ENCODE measurements at regions not wholly inside any gene's neighbourhood (a gene's known extent, or its start where the extent isn't known, plus 50 kb on each side); places are given as distances from the start of the nearest gene placed in this dataset.

DNA sequence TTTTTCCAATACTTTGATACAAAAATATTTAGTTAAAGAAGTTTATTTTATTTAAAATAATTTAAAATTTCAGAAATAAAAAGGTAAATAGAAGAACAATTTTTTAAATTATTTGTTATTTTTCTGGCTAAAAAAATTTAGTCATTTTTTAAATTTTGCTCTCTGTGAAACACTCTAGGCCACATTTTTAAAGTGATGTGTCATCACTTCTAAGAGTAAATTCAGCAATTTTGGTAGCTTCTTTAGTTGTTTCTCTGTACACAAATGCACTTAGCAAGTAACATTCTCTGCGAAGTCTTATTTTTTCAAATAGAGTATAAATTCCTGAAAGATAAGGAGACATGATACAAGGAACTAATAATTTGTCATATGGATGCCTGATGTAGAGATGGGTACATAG lies 760.0 kb upstream of the PRMT6 start:
- Mint-ChIP-seq H3K27ac (no peak overlapping the region), H3K4me1 (peaks cover 2% of the 10 kb centered on the region), H3K9me3 (no peaks in the 10 kb centered on the region), H3K4me3 (no peak overlapping the region), H3K27me3 (ENCODE audit: insufficient read depth, low read depth) (no peaks in the 10 kb centered on the region), H3K36me3 (no peaks in the 10 kb centered on the region)
- Histone ChIP-seq H2AFZ (replicated peaks) (no peak overlapping the region), H3K36me3 (no peaks in the 10 kb centered on the region), H3K9me3 (ENCODE audit: low read depth) (no peaks in the 10 kb centered on the region), H3K4me2 (no peak overlapping the region), H3K27me3 (no peaks in the 10 kb centered on the region), H3K79me2 (ENCODE audit: low read depth) (no peaks in the 10 kb centered on the region), H3K4me3 (no peak overlapping the region), H3F3A (ENCODE audit: low read depth) (no peaks in the 10 kb centered on the region), H3K4me1 (no peaks in the 10 kb centered on the region), H3K27ac (no peak overlapping the region), H3K9ac (no peak overlapping the region), H4K20me1 (ENCODE audit: low read depth) (no peaks in the 10 kb centered on the region)
- no peak for TF ChIP-seq EZH2 (IDR thresholded peaks at IDR 0.05)
- TF ChIP-seq, protein P1, sequence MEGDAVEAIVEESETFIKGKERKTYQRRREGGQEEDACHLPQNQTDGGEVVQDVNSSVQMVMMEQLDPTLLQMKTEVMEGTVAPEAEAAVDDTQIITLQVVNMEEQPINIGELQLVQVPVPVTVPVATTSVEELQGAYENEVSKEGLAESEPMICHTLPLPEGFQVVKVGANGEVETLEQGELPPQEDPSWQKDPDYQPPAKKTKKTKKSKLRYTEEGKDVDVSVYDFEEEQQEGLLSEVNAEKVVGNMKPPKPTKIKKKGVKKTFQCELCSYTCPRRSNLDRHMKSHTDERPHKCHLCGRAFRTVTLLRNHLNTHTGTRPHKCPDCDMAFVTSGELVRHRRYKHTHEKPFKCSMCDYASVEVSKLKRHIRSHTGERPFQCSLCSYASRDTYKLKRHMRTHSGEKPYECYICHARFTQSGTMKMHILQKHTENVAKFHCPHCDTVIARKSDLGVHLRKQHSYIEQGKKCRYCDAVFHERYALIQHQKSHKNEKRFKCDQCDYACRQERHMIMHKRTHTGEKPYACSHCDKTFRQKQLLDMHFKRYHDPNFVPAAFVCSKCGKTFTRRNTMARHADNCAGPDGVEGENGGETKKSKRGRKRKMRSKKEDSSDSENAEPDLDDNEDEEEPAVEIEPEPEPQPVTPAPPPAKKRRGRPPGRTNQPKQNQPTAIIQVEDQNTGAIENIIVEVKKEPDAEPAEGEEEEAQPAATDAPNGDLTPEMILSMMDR (IDR thresholded peaks at IDR 0.05): no peak
- no peak for TF ChIP-seq EZH2phosphoT487 (IDR thresholded peaks at IDR 0.05)
- no peak for DNase-seq (ENCODE audit: low spot score)

GRCh38 chr1:106304106-106304505 lies 752.4 kb upstream of the PRMT6 start:
- H2AFZ ChIP-seq (replicated peaks): peak overlapping the region; percentile 31
- no peaks in the 10 kb centered on the region for H3F3A ChIP-seq (ENCODE audit: low read depth)
- H4K20me1 ChIP-seq (ENCODE audit: low read depth): no peaks in the 10 kb centered on the region
- no peaks in the 10 kb centered on the region for H3K27me3 ChIP-seq
- H3K36me3 Mint-ChIP-seq: no peaks in the 10 kb centered on the region
- H3K27ac Mint-ChIP-seq: no peak overlapping the region
- H3K4me1 Mint-ChIP-seq: no peaks in the 10 kb centered on the region
- TF ChIP-seq EZH2 (IDR thresholded peaks at IDR 0.05): no peak
- TF ChIP-seq, protein P1 (IDR thresholded peaks at IDR 0.05): no peak
- no peak for TF ChIP-seq EZH2phosphoT487 (IDR thresholded peaks at IDR 0.05)
- no peak overlapping the region for H3K4me3 Mint-ChIP-seq
- H3K27ac ChIP-seq: no peak overlapping the region
- H3K9me3 ChIP-seq (ENCODE audit: low read depth): peaks cover 8% of the 10 kb centered on the region
- H3K9ac ChIP-seq: no peak overlapping the region
- H3K4me3 ChIP-seq: no peak overlapping the region
- H3K79me2 ChIP-seq (ENCODE audit: low read depth): no peaks in the 10 kb centered on the region
- no peaks in the 10 kb centered on the region for H3K27me3 Mint-ChIP-seq (ENCODE audit: insufficient read depth, low read depth)
- no peak for DNase-seq (ENCODE audit: low spot score)
- no peaks in the 10 kb centered on the region for H3K36me3 ChIP-seq
- H3K4me2 ChIP-seq: no peak overlapping the region
- H3K4me1 ChIP-seq: no peaks in the 10 kb centered on the region
- H3K9me3 Mint-ChIP-seq: peaks cover 12% of the 10 kb centered on the region

GRCh38 chr1:106319612-106320011 lies 736.9 kb upstream of the PRMT6 start:
- DNase-seq (ENCODE audit: low spot score): no peak
- Histone ChIP-seq H4K20me1 (ENCODE audit: low read depth) (no peaks in the 10 kb centered on the region), H3K9ac (no peak overlapping the region)

More at GRCh38 chr1:106319612-106320011, 736.9 kb upstream of the PRMT6 start:
- no peaks in the 10 kb centered on the region for H3K27me3 Mint-ChIP-seq (ENCODE audit: insufficient read depth, low read depth)
- H3K4me2 ChIP-seq: no peak overlapping the region
- H3K9me3 ChIP-seq (ENCODE audit: low read depth): no peaks in the 10 kb centered on the region
- H3K36me3 Mint-ChIP-seq: no peaks in the 10 kb centered on the region
- no peaks in the 10 kb centered on the region for H3K27me3 ChIP-seq
- no peak overlapping the region for H2AFZ ChIP-seq (replicated peaks)
- H3K27ac Mint-ChIP-seq: no peak overlapping the region
- no peaks in the 10 kb centered on the region for H3F3A ChIP-seq (ENCODE audit: low read depth)
- H3K4me3 Mint-ChIP-seq: no peak overlapping the region
- no peak overlapping the region for H3K4me3 ChIP-seq
- H3K9me3 Mint-ChIP-seq: peaks cover 6% of the 10 kb centered on the region
- H3K36me3 ChIP-seq: no peaks in the 10 kb centered on the region
- TF ChIP-seq, protein P1 (IDR thresholded peaks at IDR 0.05): no peak
- TF ChIP-seq EZH2phosphoT487 (IDR thresholded peaks at IDR 0.05) (no peak), EZH2 (IDR thresholded peaks at IDR 0.05) (no peak)
- no peaks in the 10 kb centered on the region for H3K4me1 ChIP-seq
- H3K79me2 ChIP-seq (ENCODE audit: low read depth): no peaks in the 10 kb centered on the region
- no peak overlapping the region for H3K27ac ChIP-seq
- no peaks in the 10 kb centered on the region for H3K4me1 Mint-ChIP-seq
